ENCODE measurements at regions not wholly inside any gene's neighbourhood (a gene's known extent, or its start where the extent isn't known, plus 50 kb on each side); places are given as distances from the start of the nearest gene placed in this dataset.

GRCh38 chr15:77810130-77810571, 177.4 kb upstream of the LINGO1 start:
- FAIRE-seq (no peak), DNase-seq (ENCODE audit: insufficient read length, low spot score) (no peak)
- TF ChIP-seq CTCF (IDR thresholded peaks at IDR 0.05; ENCODE audit: insufficient read depth, missing control alignments) = no peak

DNA sequence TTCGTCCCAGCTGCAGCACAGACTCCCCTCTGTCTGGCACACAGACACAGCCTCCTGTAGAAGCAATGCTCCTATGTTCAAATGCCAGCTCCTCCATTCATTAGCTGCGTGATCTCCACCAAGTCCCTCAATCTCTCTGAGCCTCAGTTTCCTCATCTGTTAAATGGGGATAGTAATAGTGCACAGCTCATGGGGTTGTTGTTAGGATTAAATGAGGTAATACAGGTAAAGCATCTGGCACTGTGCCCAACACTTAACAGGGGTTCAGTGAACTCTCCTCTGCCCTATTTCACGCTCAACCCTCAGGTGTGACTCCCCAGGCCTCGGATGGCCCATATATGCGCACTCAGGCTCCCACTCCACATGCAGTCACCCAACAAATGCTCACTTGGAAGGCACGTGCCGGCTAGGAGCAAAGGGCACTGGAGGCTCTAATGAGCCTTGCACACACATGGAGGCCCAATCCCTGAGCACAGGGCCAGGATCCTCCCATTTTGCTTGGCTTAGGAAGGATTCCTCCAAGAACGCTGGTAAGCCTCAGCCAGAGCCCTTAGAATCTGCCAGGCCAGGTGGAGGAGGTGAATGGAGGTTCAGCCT, 176.0 kb upstream of the LINGO1 start:
- no peak for FAIRE-seq
- TF ChIP-seq CTCF (IDR thresholded peaks at IDR 0.05; ENCODE audit: insufficient read depth, missing control alignments) = no peak
- DNase-seq (ENCODE audit: insufficient read length, low spot score) = no peak

DNA sequence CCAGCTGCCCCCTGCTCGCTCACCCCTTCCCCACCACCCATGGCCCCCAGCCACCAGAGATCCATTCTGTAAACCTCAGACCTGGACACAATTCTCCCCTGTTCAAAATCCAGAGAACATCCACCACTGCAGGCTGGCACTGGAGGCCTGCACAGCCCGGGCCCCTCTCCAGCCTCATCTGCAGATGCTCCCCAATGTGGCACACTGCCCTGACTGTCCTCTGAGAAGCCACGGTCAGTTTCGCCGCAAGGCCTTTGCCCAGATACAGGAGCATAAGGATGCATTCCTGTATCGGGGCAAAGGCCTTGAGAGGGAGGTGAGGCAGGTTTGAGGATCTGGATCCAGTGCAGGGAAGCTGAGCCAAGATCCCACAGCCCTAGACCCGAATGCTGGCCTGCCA, 175.4 kb upstream of the LINGO1 start:
- no peak for TF ChIP-seq CTCF (IDR thresholded peaks at IDR 0.05; ENCODE audit: insufficient read depth, missing control alignments)
- FAIRE-seq (no peak), DNase-seq (ENCODE audit: insufficient read length, low spot score) (no peak)

DNA sequence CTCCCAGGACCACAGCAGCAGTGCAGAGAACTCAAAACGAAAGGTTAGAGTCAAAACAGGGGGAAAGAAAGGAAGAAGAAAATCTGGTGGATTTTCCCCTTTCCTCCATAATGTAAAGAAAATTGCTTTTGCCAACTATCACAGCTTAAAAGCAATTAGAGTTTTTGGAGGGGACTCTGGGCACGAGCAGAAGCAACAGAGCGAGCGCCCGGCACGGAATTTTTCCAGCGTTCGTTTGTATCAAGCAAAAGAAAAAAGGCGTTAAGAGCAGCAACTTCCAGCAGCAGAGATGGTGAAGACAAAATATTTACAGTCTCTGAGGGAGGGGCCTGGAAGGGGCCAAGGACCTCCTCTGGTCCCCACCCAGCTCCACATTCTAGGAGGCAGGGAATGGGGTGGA, 174.9 kb upstream of the LINGO1 start:
- DNase-seq (ENCODE audit: insufficient read length, low spot score) (no peak), FAIRE-seq (no peak)
- no peak for TF ChIP-seq CTCF (IDR thresholded peaks at IDR 0.05; ENCODE audit: insufficient read depth, missing control alignments)

GRCh38 chr15:77807115-77807514, 174.4 kb upstream of the LINGO1 start:
- FAIRE-seq (no peak), DNase-seq (ENCODE audit: insufficient read length, low spot score) (no peak)
- no peak for TF ChIP-seq CTCF (IDR thresholded peaks at IDR 0.05; ENCODE audit: insufficient read depth, missing control alignments)

- TF ChIP-seq CTCF (IDR thresholded peaks at IDR 0.05; ENCODE audit: insufficient read depth, missing control alignments) = no peak
- FAIRE-seq (no peak), DNase-seq (ENCODE audit: insufficient read length, low spot score) (no peak)
These were observed 171.5 kb upstream of the LINGO1 start for GRCh38 chr15:77804210-77804609.

DNA sequence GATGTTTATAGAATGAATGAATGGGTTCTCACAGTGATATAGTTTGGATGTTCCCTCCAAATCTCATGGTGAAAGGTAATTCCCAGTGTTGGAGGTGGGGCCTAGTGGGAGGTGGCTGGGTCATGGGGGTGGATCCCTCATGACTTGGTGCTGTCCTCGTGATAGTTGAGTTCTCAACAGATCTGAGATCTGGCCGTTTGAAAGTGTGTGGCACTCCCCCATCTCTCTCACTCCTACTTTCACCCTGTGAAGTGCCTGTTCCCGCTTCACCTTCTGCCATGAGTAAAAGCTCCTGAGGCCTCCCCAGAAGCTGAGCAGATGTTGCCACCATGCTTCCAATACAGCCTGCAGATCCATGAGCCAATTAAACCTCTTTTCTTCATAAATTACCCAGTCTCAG, 170.8 kb upstream of the LINGO1 start:
- DNase-seq (ENCODE audit: insufficient read length, low spot score) (no peak), FAIRE-seq (no peak)
- TF ChIP-seq CTCF (IDR thresholded peaks at IDR 0.05; ENCODE audit: insufficient read depth, missing control alignments) = no peak

Measured in D721Med (cell line).